SH-SY5Y (cell line): ENCODE measurements at regions not wholly inside any gene's neighbourhood (a gene's known extent, or its start where the extent isn't known, plus 50 kb on each side); places are given as distances from the start of the nearest gene placed in this dataset.

Source experiments
- GATA2 ChIP-seq: IDR thresholded peaks from 2 replicates; pipeline ENCODE4 v1.6.1; 2011; ENCODE audit warnings: mild to moderate bottlenecking, low read depth, low read length
- GATA3 ChIP-seq: IDR thresholded peaks from 2 replicates; pipeline ENCODE4 v1.6.1; 2011; ENCODE audit warnings: low read depth, mild to moderate bottlenecking, low read length, moderate library complexity

DNA sequence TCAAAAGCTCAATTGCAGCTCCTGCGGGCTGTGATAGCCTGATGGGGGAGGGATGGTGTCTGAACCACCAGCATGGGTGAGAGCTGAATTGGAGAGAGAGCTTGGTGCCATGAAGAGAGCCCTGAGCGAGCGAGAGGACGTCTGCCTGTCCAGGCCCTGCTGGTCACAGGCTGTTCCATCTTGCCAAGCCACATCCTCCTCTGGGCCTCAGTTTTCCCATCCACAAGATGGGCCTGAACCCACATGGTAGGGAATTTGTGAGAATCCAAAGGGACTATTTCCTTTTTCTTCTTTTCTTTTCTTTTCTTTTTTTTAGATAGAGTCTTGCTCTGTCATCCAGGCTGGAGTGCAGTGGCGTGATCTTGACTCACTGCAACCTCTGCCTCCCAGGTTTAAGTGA lies 276.4 kb downstream of the VRK1 start:
- no peak for TF ChIP-seq GATA2
- TF ChIP-seq GATA3, result no peak
